ENCODE measurements at regions not wholly inside any gene's neighbourhood (a gene's known extent, or its start where the extent isn't known, plus 50 kb on each side); places are given as distances from the start of the nearest gene placed in this dataset.

DNA sequence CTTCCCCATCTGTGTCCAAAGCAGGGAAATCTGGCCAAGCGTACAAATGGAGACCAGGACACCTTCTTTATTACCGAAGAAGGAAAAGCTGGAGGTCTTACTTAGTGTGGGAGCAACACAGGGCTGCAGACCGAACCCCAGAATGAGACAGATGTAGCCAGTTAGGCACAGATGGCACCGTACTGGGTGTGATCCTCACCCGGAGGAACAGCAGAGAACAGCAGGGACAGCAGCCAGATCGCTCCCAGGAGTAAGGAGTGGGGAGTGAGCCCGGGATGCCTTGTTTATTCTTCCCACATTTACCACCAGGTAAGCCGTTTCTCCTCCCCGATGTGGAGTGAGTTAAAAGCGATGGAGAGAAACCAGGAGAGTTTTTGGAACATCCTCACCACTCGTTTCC lies 150.7 kb upstream of the SPRED2 start:
- Histone ChIP-seq H3K4me1 (no peaks in the 10 kb centered on the region), H3K9ac (no peak overlapping the region), H3K4me3 (ENCODE audit: low read depth, low read length) (no peak overlapping the region), H3K79me2 (no peaks in the 10 kb centered on the region), H3K27ac (no peak overlapping the region), H3K36me3 (ENCODE audit: control insufficient read depth, insufficient read depth, low read length) (no peaks in the 10 kb centered on the region), H3K27me3 (ENCODE audit: control insufficient read depth, insufficient read depth, low read length) (no peaks in the 10 kb centered on the region), H3K4me2 (ENCODE audit: low read length) (no peak overlapping the region), H3K9me3 (ENCODE audit: control insufficient read depth, low read length) (no peaks in the 10 kb centered on the region), H2AFZ (no peak overlapping the region)
- TF ChIP-seq, protein P1, sequence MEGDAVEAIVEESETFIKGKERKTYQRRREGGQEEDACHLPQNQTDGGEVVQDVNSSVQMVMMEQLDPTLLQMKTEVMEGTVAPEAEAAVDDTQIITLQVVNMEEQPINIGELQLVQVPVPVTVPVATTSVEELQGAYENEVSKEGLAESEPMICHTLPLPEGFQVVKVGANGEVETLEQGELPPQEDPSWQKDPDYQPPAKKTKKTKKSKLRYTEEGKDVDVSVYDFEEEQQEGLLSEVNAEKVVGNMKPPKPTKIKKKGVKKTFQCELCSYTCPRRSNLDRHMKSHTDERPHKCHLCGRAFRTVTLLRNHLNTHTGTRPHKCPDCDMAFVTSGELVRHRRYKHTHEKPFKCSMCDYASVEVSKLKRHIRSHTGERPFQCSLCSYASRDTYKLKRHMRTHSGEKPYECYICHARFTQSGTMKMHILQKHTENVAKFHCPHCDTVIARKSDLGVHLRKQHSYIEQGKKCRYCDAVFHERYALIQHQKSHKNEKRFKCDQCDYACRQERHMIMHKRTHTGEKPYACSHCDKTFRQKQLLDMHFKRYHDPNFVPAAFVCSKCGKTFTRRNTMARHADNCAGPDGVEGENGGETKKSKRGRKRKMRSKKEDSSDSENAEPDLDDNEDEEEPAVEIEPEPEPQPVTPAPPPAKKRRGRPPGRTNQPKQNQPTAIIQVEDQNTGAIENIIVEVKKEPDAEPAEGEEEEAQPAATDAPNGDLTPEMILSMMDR (IDR thresholded peaks at IDR 0.05): no peak

DNA sequence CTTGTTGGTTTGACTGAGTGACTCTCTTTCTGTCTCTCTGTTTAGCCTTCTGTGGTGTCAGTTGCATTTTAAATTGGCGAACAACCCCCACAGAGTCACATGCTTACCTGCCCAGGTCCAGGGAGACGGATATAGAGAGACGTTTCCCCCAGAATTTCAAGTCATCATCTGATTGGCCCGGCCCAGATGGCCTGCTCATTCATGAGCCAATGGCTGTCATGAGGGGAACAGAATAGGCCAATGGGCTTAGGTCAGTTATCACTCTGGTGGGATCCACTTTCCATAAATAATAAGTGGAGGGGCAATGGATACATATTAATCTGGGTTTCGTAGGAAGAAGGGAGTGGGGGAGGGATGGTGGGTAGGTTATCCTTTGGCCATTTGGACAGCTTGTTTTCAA lies 150.0 kb upstream of the SPRED2 start:
- Histone ChIP-seq H3K36me3 (ENCODE audit: control insufficient read depth, insufficient read depth, low read length) (no peaks in the 10 kb centered on the region), H3K4me3 (ENCODE audit: low read depth, low read length) (no peak overlapping the region), H3K9ac (no peak overlapping the region), H3K27ac (no peak overlapping the region), H3K4me2 (ENCODE audit: low read length) (no peak overlapping the region), H3K27me3 (ENCODE audit: control insufficient read depth, insufficient read depth, low read length) (no peaks in the 10 kb centered on the region), H3K79me2 (no peaks in the 10 kb centered on the region), H3K9me3 (ENCODE audit: control insufficient read depth, low read length) (no peaks in the 10 kb centered on the region), H3K4me1 (no peaks in the 10 kb centered on the region), H2AFZ (no peak overlapping the region)
- TF ChIP-seq, protein P1 (IDR thresholded peaks at IDR 0.05): no peak

GRCh38 chr2:65580824-65581223 lies 148.4 kb upstream of the SPRED2 start:
- H2AFZ ChIP-seq: no peak overlapping the region
- no peak overlapping the region for H3K27ac ChIP-seq
- no peak overlapping the region for H3K4me3 ChIP-seq (ENCODE audit: low read depth, low read length)
- H3K36me3 ChIP-seq (ENCODE audit: control insufficient read depth, insufficient read depth, low read length): no peaks in the 10 kb centered on the region
- H3K4me1 ChIP-seq: no peaks in the 10 kb centered on the region
- H3K79me2 ChIP-seq: no peaks in the 10 kb centered on the region
- TF ChIP-seq, protein P1 (IDR thresholded peaks at IDR 0.05): no peak
- no peak overlapping the region for H3K4me2 ChIP-seq (ENCODE audit: low read length)
- H3K9me3 ChIP-seq (ENCODE audit: control insufficient read depth, low read length): no peaks in the 10 kb centered on the region
- H3K9ac ChIP-seq: no peak overlapping the region
- H3K27me3 ChIP-seq (ENCODE audit: control insufficient read depth, insufficient read depth, low read length): no peaks in the 10 kb centered on the region

- Histone ChIP-seq H3K4me3 (ENCODE audit: low read depth, low read length) (no peak overlapping the region), H3K4me2 (ENCODE audit: low read length) (no peak overlapping the region), H3K36me3 (ENCODE audit: control insufficient read depth, insufficient read depth, low read length) (no peaks in the 10 kb centered on the region), H2AFZ (no peak overlapping the region), H3K9me3 (ENCODE audit: control insufficient read depth, low read length) (no peaks in the 10 kb centered on the region), H3K79me2 (no peaks in the 10 kb centered on the region), H3K27ac (no peak overlapping the region), H3K4me1 (no peaks in the 10 kb centered on the region), H3K27me3 (ENCODE audit: control insufficient read depth, insufficient read depth, low read length) (no peaks in the 10 kb centered on the region), H3K9ac (no peak overlapping the region)
- TF ChIP-seq, protein P1 (IDR thresholded peaks at IDR 0.05): no peak
Observed at GRCh38 chr2:65579506-65580235, 147.3 kb upstream of the SPRED2 start.

DNA sequence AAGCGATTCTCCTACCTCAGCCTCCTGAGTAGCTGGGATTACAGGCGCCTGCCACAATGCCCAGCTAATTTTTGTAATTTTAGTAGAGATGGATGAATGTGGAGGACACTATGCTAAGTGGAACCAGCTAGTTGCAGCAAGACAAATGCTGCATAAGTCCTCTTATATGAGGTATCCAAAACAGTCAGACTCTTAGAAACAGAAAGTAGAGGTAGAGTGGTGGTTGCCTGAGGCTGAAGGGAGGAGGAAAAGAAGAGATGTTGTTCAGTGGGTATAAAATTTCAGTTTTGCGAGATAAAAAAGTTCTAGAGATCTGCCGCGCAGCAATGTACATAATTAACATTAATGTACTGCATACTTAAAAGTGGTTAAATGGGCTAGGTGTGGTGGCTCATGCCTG lies 145.3 kb upstream of the SPRED2 start:
- no peaks in the 10 kb centered on the region for H3K36me3 ChIP-seq (ENCODE audit: control insufficient read depth, insufficient read depth, low read length)
- H3K4me1 ChIP-seq: no peaks in the 10 kb centered on the region
- H3K27ac ChIP-seq: no peak overlapping the region
- H3K27me3 ChIP-seq (ENCODE audit: control insufficient read depth, insufficient read depth, low read length): no peaks in the 10 kb centered on the region
- TF ChIP-seq, protein P1 (IDR thresholded peaks at IDR 0.05): no peak
- H3K4me3 ChIP-seq (ENCODE audit: low read depth, low read length): no peak overlapping the region
- no peak overlapping the region for H2AFZ ChIP-seq
- no peak overlapping the region for H3K9ac ChIP-seq
- H3K4me2 ChIP-seq (ENCODE audit: low read length): no peak overlapping the region
- no peaks in the 10 kb centered on the region for H3K9me3 ChIP-seq (ENCODE audit: control insufficient read depth, low read length)
- H3K79me2 ChIP-seq: no peaks in the 10 kb centered on the region
